ENCODE measurements at regions not wholly inside any gene's neighbourhood (a gene's known extent, or its start where the extent isn't known, plus 50 kb on each side); places are given as distances from the start of the nearest gene placed in this dataset.

DNA sequence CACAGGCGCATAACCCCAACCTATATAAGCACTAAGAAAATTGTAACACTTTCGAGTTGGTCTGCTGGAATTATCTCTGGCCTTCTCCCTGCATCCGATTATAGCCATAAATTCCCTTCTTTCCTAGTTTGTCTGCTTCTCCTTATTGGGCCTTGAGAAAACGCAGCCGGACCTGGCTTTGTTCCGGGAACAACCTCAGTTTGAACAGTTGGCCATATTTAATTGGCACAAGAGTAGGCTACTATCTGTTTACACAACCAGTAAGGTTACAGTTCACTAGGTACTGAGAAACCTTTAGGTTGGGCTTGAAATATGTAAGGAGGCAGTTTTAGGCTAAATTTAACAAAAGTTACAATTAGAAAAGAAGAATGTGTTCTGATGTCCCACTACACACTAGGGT is 176.1 kb downstream of the IPO8 start:
- H3K4me3 ChIP-seq = no peak overlapping the region

DNA sequence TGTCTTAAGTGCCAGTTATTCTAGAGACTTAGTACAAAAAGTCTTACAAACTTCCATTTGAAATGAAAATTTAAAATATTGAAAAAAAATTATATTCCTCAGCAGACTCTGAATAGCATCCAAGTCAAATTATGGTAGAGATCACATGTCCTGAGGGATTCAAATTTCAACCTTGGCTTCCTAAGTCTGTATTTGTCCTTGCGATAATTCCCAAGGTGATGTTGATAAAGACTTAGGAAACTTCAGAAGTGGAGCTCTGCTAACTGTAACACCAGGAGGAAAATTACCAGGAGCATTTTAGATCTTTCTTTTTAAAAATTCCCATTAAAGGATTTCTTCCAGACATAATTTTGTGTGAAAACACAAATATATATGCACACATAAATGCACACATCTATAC is 178.3 kb downstream of the IPO8 start:
- no peaks in the 10 kb centered on the region for H3K27me3 ChIP-seq

More for the DNA sequence above, 176.1 kb downstream of the IPO8 start:
- Histone ChIP-seq H3K4me1 (no peaks in the 10 kb centered on the region), H3K36me3 (no peaks in the 10 kb centered on the region), H3K9me3 (no peaks in the 10 kb centered on the region), H3K27ac (peak overlapping the region in 1 of 2 donors; percentile 37), H3K27me3 (no peaks in the 10 kb centered on the region)
- no peak for DNase-seq
- intact Hi-C loops (cut with DNase I; ENCODE audit: low total_unique reads) = no loop called here
- TF ChIP-seq, protein P1, sequence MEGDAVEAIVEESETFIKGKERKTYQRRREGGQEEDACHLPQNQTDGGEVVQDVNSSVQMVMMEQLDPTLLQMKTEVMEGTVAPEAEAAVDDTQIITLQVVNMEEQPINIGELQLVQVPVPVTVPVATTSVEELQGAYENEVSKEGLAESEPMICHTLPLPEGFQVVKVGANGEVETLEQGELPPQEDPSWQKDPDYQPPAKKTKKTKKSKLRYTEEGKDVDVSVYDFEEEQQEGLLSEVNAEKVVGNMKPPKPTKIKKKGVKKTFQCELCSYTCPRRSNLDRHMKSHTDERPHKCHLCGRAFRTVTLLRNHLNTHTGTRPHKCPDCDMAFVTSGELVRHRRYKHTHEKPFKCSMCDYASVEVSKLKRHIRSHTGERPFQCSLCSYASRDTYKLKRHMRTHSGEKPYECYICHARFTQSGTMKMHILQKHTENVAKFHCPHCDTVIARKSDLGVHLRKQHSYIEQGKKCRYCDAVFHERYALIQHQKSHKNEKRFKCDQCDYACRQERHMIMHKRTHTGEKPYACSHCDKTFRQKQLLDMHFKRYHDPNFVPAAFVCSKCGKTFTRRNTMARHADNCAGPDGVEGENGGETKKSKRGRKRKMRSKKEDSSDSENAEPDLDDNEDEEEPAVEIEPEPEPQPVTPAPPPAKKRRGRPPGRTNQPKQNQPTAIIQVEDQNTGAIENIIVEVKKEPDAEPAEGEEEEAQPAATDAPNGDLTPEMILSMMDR (IDR thresholded peaks at IDR 0.05) = no peak
- no peak for TF ChIP-seq POLR2A (IDR thresholded peaks at IDR 0.05)

DNA sequence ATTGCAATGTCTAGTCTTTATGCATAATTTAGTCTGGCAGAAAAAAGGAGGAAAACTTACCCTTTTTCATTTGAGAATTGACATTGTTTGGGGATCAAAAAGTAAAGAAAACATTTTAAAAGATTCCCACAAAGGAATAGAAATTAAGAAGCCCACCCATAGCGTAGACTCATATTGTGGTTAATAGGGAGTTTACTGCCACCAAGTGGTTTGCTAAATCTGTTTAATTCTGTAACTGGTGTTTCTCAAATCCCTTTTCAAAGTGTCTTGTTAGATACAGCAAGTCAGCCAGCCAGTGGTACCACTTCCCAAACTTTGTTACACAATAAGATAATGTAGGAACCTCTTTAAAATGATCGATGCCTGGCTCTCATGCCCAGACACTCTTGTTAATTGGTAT is 180.3 kb downstream of the IPO8 start:
- no peaks in the 10 kb centered on the region for H3K4me1 ChIP-seq
- H3K4me3 ChIP-seq = no peak overlapping the region
- no peaks in the 10 kb centered on the region for H3K27me3 ChIP-seq
- no peak overlapping the region for H3K27ac ChIP-seq
- no peak for DNase-seq
- intact Hi-C loops (cut with DNase I; ENCODE audit: low total_unique reads) = no loop called here
- no peaks in the 10 kb centered on the region for H3K9me3 ChIP-seq
- no peak for TF ChIP-seq POLR2A (IDR thresholded peaks at IDR 0.05)
- TF ChIP-seq, protein P1 (IDR thresholded peaks at IDR 0.05) = no peak
- no peaks in the 10 kb centered on the region for H3K36me3 ChIP-seq

More for the DNA sequence above, 178.3 kb downstream of the IPO8 start:
- Histone ChIP-seq H3K27ac (no peak overlapping the region), H3K4me1 (no peaks in the 10 kb centered on the region), H3K36me3 (no peaks in the 10 kb centered on the region), H3K9me3 (no peaks in the 10 kb centered on the region), H3K4me3 (no peak overlapping the region)
- intact Hi-C loops (cut with DNase I; ENCODE audit: low total_unique reads) = no loop called here
- no peak for TF ChIP-seq POLR2A (IDR thresholded peaks at IDR 0.05)
- TF ChIP-seq, protein P1 (IDR thresholded peaks at IDR 0.05) = no peak
- DNase-seq = no peak

DNA sequence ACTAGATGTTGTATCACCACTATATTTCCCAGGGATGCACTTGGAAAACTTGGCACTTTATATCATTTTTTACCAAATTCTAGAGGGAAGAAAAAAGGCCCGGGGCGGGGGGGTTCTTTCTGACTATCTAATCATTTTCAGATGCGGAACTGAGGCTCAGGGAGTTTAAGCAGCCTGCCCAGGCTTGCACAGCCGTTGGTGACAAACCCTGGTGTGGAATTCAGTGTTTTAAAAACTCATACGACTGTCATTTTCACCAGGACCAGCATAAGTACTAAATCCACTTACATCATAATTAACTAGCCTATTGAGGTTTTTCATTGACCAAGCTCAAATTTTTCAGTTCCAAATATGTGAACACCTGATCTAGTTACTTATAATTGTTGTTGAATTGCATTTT is 181.0 kb downstream of the IPO8 start:
- intact Hi-C loops (cut with DNase I; ENCODE audit: low total_unique reads) = no loop called here
- no peaks in the 10 kb centered on the region for H3K9me3 ChIP-seq
- H3K4me1 ChIP-seq = no peaks in the 10 kb centered on the region
- H3K36me3 ChIP-seq = no peaks in the 10 kb centered on the region
- TF ChIP-seq POLR2A (IDR thresholded peaks at IDR 0.05) = no peak
- TF ChIP-seq, protein P1 (IDR thresholded peaks at IDR 0.05) = no peak
- H3K4me3 ChIP-seq = no peak overlapping the region
- H3K27ac ChIP-seq = no peak overlapping the region
- H3K27me3 ChIP-seq = no peaks in the 10 kb centered on the region
- DNase-seq = no peak

DNA sequence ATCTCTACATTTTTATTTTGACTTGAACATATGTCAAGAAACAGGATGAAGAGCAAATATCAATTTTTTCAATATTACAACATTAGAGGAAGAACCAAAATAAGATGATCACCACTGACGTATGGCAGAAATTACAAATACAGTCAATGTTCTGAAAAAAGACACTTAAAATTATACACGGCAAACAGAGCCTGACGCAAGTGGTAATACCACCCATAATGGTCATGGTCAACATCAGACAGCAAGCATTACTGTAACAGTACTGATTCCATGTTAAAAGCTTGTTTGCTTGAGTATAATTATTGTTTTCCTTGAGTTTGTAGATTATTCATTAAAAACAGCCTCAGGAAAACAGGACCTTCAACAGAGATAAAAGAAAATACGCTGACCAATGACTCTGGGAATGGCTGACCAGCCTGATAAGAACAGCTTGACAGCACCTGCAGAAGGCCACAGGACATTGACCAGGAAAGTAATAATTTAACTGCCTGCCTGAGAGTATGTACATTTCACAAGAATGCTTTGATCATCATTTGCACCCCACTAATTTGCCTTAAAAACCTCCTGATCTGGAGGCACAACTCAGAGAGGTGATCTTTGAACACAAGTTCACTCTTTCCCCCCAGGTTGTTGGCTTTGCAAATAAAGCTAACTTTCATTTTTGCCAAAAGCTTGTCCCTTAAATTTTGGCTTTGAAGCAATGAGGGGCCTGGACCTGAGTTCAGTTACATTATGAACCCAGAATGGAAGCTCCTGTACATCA is 187.3 kb downstream of the IPO8 start:
- TF ChIP-seq, protein P1 (IDR thresholded peaks at IDR 0.05) = no peak
- TF ChIP-seq POLR2A (IDR thresholded peaks at IDR 0.05) = no peak
- Histone ChIP-seq H3K9me3 (no peaks in the 10 kb centered on the region), H3K4me3 (no peak overlapping the region), H3K27me3 (no peaks in the 10 kb centered on the region), H3K27ac (no peak overlapping the region), H3K4me1 (no peaks in the 10 kb centered on the region), H3K36me3 (no peaks in the 10 kb centered on the region)
- DNase-seq = no peak
- intact Hi-C loops (cut with DNase I; ENCODE audit: low total_unique reads) = no loop called here
